Urothelium cell line (cell line): ENCODE measurements at regions not wholly inside any gene's neighbourhood (a gene's known extent, or its start where the extent isn't known, plus 50 kb on each side); places are given as distances from the start of the nearest gene placed in this dataset.

ENCODE experiments used
- DNase-seq: peaks from one replicate; pipeline ENCODE4 v3.0.0; 2011; ENCODE audit warnings: low spot score, mixed read lengths
- FAIRE-seq: peaks from 2 replicates; lab custom pipeline; 2011; peaks lifted over from hg19 to GRCh38; lab: Jason Lieb, UNC

DNA sequence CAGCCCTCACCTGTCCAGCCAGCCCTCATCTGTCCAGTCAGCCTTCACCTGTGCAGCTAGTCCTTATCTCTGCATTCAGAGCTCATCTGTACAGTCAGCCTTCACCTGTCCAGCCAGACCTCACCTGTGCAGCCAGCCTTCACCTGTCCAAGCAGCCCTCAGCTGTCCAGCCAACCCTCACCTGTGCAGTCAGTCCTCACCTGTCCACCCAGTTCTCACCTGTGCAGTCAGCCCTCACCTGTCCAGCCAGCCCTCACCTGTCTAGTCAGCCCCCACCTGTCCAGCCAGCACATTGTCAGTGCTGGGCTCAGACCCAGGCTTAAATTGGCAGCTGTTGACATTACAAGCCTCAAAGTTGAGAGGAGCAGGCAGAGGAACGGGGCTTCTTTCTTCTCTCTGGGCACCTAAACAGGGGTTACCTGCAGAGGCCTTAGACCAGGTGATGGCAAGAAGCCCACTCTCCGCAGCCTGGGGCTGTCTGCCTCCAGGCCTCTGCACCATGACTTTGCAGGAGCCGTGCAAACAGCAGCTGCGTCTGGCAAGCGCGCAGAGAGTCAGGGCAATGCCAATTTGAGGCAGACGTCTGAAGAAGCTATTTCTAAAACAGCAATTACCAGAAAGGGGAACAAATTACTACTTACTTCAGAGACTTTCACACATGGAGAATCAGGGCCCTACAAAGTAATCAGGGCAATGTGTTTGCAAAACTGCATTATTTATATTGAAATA, 506.1 kb downstream of the NPHP4 start:
- no peak for DNase-seq
- no peak for FAIRE-seq

DNA sequence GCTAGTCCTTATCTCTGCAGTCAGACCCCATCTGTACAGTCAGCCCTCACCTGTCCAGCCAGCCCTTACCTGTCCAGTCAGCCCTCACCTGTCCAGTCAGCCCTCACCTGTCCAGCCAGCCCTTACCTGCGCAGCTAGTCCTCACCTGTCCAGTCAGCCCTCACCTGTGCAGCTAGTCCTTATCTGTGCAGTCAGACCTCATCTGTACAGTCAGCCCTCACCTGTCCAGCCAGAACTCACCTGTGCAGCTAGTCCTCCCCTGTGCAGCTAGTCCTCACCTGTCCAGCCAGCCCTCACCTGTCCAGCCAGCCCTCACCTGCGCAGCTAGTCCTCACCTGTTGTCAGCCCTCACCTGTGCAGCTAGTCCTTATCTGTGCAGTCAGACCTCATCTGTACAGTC, 506.8 kb downstream of the NPHP4 start:
- DNase-seq = no peak
- no peak for FAIRE-seq

DNA sequence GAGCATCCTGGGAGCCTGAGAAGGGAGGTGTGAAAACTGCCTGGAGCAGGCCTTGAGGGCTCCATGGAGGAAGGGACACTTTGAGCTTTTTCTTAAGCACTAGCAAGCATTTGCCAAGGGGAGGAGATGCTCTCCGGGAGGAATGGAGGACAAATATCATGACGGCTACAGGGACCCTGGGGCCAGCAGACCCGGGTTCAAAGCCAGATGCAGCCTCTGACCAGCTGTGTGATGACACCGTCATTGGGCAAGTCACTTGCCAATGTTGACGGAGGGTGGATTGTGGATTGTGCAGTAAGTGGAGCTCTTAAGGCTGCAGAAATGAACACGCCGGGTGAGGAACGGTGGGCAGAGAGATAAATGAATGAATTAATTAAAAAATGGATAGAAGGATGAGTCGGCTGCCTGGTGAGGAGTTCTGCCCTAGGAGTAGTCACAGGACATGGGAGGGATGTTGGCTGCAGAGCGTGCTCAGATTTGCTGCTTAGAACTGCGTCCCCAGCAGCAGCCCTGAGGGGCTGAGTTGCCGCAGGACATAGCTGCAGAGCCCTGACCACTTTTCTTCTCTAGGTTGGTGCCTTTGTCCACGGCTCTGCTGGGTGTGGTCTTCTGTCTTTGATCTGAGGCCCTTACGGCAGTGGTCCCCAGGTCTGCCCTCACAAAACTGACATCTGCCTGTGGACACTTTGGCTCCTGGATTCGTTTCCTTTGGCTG, 507.6 kb downstream of the NPHP4 start:
- DNase-seq (no peak), FAIRE-seq (no peak)

DNA sequence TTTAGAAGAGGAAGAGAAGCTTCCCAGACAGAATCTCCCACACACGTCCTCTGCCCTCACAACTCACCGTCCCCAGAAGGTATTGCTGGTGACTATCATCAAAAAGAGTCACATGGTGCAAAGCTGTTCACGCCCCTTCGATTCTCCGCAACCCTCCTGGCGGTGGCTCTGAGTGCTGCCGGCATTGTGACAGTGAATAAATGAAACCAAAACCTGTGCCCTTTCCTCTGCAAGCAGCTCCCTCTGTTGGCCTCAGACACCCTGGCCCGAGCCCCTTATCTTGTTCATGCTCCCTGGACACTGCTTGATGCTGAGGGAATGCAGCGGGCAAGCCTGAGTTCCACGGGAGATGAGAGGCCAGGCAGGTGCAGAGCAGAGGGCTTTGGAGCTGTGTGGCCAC, 510.3 kb downstream of the NPHP4 start:
- DNase-seq = peak; percentile 17
- no peak for FAIRE-seq

DNA sequence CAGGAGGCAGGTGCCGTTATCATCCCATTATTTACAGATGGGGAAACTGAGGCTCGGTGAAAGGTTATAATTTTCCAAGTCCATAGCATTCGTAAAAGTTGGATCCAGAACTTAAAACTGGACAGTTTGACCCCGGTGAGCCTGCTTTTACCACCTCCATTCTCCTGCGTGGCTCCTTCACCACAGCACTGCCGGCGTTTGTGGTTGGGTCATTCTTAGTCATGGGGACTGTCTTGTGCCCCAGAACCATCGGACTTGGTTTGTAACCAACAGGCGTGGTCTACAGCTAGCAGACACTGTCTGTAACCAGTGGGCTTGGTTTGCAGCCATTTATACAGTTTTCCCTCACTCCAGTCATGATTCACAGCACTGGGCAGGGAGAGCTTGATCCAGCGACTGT, 511.3 kb downstream of the NPHP4 start:
- FAIRE-seq = no peak
- no peak for DNase-seq

DNA sequence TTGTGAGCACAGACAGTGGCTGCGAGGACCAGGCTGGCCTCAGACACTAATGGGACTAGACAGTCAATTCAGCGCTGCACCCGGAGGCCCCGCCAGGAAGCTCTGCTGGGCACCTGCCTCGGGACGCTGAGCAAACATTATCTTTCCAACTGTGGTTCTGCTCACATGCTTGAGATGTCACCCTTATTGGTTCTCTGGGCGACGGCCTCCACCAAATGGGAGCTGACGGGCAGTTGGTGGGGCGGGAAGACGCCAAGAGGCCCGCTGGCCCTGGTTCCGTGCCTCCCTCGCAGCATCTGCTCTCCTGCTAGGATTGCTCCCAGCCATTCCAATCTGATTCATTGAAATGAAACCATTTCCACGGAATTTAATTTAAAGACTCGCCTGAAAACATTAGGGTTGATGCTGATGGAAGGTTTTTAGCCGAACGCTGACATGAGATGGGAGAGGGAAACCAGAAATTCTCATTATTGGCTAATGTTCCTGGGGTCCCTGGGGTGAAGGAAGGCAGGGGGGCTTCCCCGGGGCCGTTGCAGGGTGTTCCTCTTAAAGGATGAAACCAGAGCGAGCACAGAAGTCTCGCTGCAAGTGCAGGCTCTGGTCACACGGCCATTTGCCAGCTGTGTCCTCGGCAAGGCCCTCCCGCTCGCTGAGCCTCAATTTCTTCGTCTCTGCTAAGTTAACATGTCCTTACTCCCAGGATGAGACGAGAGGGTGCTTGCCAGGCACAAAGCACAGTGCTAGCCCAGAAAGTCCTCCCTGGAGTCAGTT, 512.2 kb downstream of the NPHP4 start:
- FAIRE-seq (no peak), DNase-seq (no peak)

DNA sequence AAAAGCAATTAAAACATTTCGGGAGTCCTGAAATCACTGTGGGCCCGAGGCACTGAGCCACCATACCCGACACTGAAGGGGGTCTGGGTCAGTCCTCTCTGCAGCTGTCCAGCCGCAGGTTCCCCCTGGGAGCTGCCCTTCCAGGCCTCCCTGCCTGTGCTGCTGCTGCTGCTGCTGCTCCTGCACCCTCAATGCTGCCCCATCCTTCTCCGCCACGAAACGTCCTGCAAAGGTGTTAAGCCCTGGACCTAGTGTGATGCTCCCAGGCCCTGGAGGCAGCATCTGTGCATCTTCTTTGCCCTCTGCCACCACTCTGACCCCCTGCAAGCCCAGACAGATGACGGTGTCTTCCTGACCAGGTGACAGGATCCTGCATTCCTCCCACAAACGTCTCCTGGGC, 513.3 kb downstream of the NPHP4 start:
- DNase-seq = no peak
- no peak for FAIRE-seq

DNA sequence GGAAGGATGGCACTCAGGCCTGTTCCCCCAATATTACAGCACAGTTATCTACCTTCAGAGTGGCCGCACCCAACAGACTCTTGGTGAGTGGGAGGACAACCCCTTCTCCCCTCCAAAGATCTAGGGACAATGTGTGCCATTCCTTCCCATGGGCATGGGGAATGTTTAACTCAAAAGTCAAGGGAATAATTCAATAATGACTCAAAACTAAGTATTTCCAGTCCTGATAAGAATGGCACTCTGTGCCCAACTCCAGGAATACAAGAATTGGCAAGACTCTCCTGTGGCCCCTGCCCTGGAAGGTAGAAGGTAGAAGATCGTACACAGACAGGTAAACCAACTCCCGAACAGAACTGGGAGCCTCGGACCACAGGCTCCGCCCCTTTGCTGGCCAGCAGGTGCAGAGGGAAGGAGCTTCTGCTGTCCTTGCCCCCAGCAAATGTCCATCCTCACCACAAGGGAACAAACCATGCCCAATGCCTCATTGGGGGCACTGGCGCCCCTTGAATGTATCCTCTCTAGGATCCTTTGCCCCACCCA, 514.0 kb downstream of the NPHP4 start:
- no peak for FAIRE-seq
- DNase-seq = no peak

DNA sequence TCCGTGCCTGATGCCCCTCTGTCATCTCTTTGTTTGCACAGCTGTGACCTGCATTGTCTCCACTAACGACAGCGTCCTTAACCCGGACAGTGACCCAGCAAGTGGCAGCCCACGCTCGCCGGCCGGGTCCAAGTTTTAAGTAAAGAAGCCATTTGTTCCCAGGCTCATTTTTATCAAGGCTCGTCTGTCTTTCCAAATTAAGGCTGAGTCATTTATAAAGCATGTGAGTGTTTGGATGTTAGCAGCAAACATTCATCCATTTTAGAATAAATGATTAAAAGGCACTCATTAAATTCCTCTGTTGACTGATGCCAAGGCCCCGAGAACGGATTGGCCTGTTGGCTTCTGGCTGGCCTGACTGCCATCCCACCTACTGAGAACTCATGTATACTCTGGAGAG, 514.5 kb downstream of the NPHP4 start:
- FAIRE-seq = no peak
- no peak for DNase-seq

DNA sequence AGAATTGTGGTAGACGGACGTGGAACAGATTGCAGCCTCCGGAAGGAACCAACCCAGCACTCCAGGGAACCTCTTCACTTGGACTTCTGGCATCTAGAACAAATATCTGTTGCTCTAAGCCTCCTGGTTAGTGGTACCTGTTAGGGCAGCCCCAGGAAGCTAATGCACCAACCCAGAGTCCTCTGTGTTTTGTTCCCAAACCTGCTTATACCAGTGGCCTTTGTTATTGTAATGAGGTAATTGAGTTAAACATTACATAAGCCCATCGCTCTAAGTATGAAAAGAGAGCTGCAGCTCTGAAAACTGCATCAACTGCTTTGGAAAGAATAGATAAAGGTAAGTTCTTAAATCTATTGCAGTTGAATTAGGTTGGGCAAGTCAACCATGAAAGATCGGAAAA, 516.7 kb downstream of the NPHP4 start:
- FAIRE-seq = no peak
- DNase-seq = no peak

DNA sequence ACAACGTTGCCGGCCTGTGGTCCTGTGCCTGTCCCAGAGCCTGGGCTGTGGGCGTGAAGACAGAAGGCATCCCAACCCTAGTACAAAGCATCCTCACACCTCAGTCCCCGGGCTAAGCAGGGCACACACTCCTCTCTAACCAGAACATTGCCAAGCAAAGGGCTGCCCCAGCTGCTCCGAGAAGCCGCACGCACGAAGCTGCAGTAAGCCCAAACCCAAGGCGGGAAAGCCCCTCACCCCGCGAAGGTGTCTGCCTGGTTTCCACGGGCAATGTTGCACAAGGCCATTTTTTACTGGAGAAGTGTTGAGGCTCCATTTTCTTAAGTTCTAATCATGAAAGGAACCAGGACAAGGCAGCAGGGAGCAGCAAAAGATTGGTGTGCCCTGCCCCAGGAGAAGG, 519.0 kb downstream of the NPHP4 start:
- FAIRE-seq (no peak), DNase-seq (no peak)

DNA sequence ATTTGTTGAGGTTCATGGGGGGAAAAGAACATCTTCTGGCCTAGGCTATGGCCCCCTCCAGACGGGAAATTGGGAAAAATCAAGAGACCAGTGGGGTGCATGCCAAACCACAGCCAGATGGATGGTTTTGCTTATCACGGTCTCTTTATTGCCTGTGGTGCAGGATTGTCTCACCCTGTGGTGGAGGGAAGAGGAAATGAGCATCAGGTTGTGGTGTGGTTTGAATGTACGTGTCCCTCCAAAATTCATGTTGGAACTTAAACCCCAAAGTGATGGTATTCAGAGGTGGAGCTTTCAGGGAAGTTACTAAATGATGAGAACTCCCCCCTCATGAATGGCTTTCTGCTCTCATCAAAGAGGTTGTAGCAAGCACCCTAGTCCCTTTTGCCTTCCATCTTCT, 525.7 kb downstream of the NPHP4 start:
- FAIRE-seq = no peak
- no peak for DNase-seq

DNA sequence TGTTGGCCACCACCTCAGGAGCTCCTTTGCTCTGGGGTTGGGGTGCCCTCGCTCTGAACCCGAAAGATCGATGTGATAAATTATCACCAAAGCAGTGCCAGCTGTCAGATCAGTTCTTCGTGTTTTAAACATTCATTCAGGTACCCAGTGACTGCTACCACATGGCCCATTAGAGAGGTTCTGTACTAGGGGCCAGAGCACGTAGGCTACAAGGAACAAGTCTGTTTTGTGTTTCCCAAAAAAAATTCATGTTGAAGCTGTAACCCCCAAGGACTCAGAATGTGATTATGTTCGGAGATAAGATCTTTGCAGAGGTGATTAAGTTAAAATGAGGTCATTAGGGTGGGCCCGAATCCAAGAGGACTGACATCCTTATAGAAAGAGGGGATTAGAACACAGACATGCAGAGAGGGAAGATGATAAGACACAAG, 526.9 kb downstream of the NPHP4 start:
- DNase-seq (no peak), FAIRE-seq (no peak)

DNA sequence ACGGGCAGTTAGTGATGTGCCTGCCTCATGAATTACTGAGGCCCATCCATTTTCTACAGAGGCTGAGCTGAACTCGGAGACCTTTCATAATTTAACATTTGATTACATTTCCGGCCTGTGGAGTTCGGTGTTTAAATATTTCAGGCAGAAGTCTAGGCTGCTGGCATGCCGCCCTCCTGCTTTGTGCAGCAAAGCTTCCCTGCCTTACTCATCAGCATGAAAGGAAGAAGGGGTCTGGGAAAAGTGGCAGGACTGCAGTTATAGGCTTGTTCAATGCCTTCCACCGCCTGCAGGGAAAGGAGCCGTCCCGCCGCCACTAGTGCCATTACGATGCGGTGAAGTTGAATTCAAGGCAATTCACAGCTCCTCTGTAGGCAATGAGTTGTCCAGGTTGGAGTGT, 527.9 kb downstream of the NPHP4 start:
- DNase-seq (no peak), FAIRE-seq (no peak)

DNA sequence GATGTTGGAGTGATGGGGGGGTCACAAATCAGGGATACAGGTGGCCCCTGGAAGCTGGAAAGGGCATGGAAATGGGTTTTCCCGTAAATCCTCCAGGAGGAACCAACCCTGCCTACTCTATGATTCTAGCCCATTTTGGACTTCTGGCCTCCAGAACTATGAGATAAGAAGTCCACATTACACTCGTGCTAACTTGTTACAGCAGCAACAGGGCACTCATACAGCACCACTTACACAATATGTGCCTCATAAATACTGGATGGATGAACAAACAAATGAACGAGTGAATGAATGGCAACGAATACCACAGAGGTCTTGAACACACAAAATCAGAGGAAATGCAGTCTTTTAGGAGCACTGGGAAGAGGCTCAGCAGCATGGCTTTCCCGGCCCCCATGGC, 531.3 kb downstream of the NPHP4 start:
- no peak for FAIRE-seq
- DNase-seq = no peak

DNA sequence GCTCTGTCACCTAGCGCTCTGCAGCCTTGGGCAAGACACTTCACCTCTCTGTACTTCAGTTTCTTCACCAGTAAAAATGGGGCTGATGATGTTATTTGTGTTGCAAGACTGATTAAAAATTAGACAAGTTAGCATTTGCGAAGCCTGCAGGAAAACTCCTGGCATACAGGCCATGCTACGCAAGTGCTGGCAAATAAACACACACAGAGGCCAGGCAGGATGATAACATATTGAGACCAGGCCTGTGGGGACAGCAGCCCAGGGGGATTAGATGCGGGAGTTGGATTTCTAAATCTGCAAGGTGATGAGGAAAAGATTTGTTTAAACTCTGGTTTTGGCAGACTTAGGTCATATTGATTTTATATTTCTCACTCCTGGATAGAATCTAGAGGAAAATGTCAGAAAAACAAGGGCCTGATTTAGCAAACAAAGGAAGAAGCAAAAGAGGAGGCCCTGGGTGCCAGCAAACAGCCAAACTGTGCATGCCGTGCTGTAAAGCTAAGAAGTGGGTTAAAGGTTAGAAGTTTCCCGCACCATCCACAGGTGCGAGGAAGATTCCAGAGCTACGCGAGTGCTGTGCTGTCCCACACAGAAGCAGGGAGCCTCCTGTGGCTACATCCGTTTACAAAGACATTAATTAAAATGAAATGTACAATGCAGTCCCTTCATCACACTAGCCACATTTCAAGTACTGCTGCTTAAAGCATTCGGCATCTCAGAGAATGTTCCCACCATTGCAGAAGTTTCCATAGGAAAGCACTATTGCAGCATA, 532.2 kb downstream of the NPHP4 start:
- no peak for DNase-seq

DNA sequence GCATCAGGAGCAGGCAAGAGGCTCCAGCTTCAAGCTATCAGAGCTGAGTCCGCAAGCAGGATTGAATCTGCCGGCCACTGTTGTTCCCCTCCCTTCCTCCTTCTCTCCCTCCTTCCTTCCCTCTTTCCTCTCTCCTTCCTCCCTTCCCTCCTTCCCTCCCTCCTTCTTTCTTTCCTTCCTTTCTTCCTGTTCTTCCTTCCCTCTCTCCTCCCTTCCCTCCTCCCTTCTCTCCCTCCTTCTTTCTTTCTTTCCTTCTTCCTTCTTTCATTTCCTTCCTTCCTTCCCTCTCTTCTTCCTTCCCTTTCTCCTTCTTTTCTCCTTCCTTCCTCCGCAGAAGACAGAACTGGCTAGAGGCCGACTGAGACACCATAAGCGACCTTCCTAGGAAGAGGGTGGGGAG, 534.0 kb downstream of the NPHP4 start:
- DNase-seq (no peak), FAIRE-seq (no peak)

More for the DNA sequence above, 532.2 kb downstream of the NPHP4 start:
- FAIRE-seq = no peak

DNA sequence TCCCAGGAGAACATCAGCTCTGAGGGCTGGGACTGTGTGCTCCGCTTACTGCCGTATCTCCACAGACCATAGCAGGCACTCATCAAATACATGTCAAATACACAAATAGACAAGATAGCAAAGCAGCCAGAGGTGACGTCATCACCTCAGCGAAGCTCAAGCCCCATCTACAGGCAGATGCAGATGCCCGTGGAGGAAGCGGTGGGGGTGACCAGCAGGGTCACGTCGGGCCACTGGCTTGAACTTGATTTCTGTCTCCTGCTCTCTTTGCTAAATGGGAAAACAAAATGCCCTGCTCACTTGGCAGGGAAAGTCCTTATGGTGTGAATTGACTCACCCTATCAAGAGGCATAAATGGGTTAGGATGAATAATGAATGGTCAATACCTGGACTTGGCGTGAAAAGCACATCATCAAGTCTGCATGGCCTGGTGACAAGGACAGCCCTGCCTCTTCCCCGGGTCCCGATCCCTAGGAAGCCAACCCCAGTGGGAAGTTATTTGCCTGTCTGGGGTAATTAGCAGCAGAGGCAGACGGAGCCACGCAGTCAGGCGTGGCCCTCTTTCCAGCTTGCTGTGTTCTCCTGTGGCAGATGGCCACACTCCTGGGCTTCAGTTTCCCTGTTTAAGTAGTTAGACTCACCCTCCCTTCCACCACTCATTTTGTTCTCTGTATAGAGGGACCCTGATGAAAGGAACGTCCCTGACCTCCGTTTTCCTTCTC, 536.0 kb downstream of the NPHP4 start:
- no peak for DNase-seq
- FAIRE-seq = no peak

DNA sequence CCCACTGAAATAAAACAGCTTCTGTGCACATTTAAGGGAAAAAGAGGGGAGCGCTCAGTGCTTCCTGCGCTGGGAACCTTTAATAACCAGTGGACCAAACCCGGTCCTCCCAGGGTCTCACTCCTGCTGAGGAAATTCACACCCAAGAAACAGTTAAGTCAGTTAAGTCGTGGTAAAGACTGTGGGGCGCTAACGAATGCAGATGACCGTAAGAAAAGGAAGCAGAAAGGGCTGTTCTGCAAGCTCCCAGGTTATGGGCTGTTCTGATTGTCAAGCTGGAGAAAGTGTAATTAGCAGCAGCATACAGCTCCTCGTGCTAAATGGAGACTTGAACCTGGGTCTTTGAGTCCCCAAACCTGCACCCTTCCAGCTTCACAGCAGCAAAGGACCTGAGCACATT, 536.6 kb downstream of the NPHP4 start:
- no peak for DNase-seq

DNA sequence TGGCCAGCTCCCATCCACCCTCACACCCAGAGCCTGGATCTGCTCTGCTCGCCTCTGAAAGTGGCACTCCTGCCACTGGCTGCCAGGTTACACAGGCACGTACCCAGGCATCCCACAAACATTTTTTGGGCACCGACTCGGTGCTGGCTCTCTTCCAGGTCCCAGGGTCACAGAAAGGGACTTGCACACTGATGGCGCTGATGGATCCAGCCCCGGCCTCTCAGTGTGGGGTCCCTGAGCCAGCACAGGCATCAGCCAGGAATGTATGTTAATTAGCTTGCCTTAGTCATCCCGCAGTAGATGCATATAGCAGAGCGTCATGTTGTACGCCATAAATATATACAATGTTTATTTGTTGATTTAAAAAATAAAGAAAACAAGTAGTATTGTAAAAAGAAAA, 537.2 kb downstream of the NPHP4 start:
- DNase-seq (no peak), FAIRE-seq (no peak)

More for the DNA sequence above, 536.6 kb downstream of the NPHP4 start:
- no peak for FAIRE-seq
